ENCODE measurements at regions not wholly inside any gene's neighbourhood (a gene's known extent, or its start where the extent isn't known, plus 50 kb on each side); places are given as distances from the start of the nearest gene placed in this dataset.

GRCh38 chr6:40253420-40253819 is 319.2 kb upstream of the MOCS1 start:
- Histone ChIP-seq H3K27ac (ENCODE audit: low read depth, low read length) (no peak overlapping the region), H3K9me3 (ENCODE audit: control insufficient read depth in 3 of 3, low read length in 3 of 3) (no peaks in the 10 kb centered on the region), H3K36me3 (ENCODE audit: control insufficient read depth in 3 of 3, insufficient read depth in 3 of 3, low read length in 3 of 3) (no peaks in the 10 kb centered on the region), H3K4me3 (ENCODE audit: low read length in 3 of 3) (no peak overlapping the region), H3K27me3 (ENCODE audit: control insufficient read depth in 3 of 3, insufficient read depth in 3 of 3, low read length in 3 of 3) (peaks cover 0 to 4% (median 3%) of the 10 kb centered on the region in 3 donors), H3K4me1 (ENCODE audit: control insufficient read depth in 3 of 3, insufficient read depth in 3 of 3, low read length in 3 of 3) (no peaks in the 10 kb centered on the region), H3K9ac (ENCODE audit: low read depth in 1 of 3, low read length in 3 of 3) (no peak overlapping the region)

- Histone ChIP-seq H3K4me1 (ENCODE audit: control insufficient read depth in 3 of 3, insufficient read depth in 3 of 3, low read length in 3 of 3) (no peaks in the 10 kb centered on the region), H3K36me3 (ENCODE audit: control insufficient read depth in 3 of 3, insufficient read depth in 3 of 3, low read length in 3 of 3) (no peaks in the 10 kb centered on the region), H3K4me3 (ENCODE audit: low read length in 3 of 3) (no peak overlapping the region), H3K27me3 (ENCODE audit: control insufficient read depth in 3 of 3, insufficient read depth in 3 of 3, low read length in 3 of 3) (peaks cover 3 to 4% (median 4%) of the 10 kb centered on the region in 3 donors), H3K9ac (ENCODE audit: low read depth in 1 of 3, low read length in 3 of 3) (no peak overlapping the region), H3K9me3 (ENCODE audit: control insufficient read depth in 3 of 3, low read length in 3 of 3) (no peaks in the 10 kb centered on the region), H3K27ac (ENCODE audit: low read depth, low read length) (no peak overlapping the region)
Observed at GRCh38 chr6:40252531-40253258, 318.4 kb upstream of the MOCS1 start.

- H3K9me3 ChIP-seq (ENCODE audit: control insufficient read depth in 3 of 3, low read length in 3 of 3) = no peaks in the 10 kb centered on the region
- H3K27ac ChIP-seq (ENCODE audit: low read depth, low read length) = no peak overlapping the region
- H3K4me3 ChIP-seq (ENCODE audit: low read length in 3 of 3) = no peak overlapping the region
- no peaks in the 10 kb centered on the region for H3K4me1 ChIP-seq (ENCODE audit: control insufficient read depth in 3 of 3, insufficient read depth in 3 of 3, low read length in 3 of 3)
- peaks cover 4 to 5% (median 4%) of the 10 kb centered on the region in 3 donors for H3K27me3 ChIP-seq (ENCODE audit: control insufficient read depth in 3 of 3, insufficient read depth in 3 of 3, low read length in 3 of 3)
- H3K36me3 ChIP-seq (ENCODE audit: control insufficient read depth in 3 of 3, insufficient read depth in 3 of 3, low read length in 3 of 3) = no peaks in the 10 kb centered on the region
- no peak overlapping the region for H3K9ac ChIP-seq (ENCODE audit: low read depth in 1 of 3, low read length in 3 of 3)
Observed at GRCh38 chr6:40251637-40252300, 317.5 kb upstream of the MOCS1 start.

- no peak overlapping the region for H3K27ac ChIP-seq (ENCODE audit: low read depth, low read length)
- H3K9ac ChIP-seq (ENCODE audit: low read depth in 1 of 3, low read length in 3 of 3) = no peak overlapping the region
- no peaks in the 10 kb centered on the region for H3K36me3 ChIP-seq (ENCODE audit: control insufficient read depth in 3 of 3, insufficient read depth in 3 of 3, low read length in 3 of 3)
- H3K9me3 ChIP-seq (ENCODE audit: control insufficient read depth in 3 of 3, low read length in 3 of 3) = no peaks in the 10 kb centered on the region
- H3K27me3 ChIP-seq (ENCODE audit: control insufficient read depth in 3 of 3, insufficient read depth in 3 of 3, low read length in 3 of 3) = peaks cover 4 to 5% (median 4%) of the 10 kb centered on the region in 3 donors
- H3K4me3 ChIP-seq (ENCODE audit: low read length in 3 of 3) = no peak overlapping the region
- no peaks in the 10 kb centered on the region for H3K4me1 ChIP-seq (ENCODE audit: control insufficient read depth in 3 of 3, insufficient read depth in 3 of 3, low read length in 3 of 3)
Observed at GRCh38 chr6:40249935-40250334, 315.7 kb upstream of the MOCS1 start.

- H3K27ac ChIP-seq (ENCODE audit: low read depth, low read length) = no peak overlapping the region
- no peaks in the 10 kb centered on the region for H3K4me1 ChIP-seq (ENCODE audit: control insufficient read depth in 3 of 3, insufficient read depth in 3 of 3, low read length in 3 of 3)
- H3K27me3 ChIP-seq (ENCODE audit: control insufficient read depth in 3 of 3, insufficient read depth in 3 of 3, low read length in 3 of 3) = peaks cover 4 to 5% (median 4%) of the 10 kb centered on the region in 3 donors
- H3K4me3 ChIP-seq (ENCODE audit: low read length in 3 of 3) = no peak overlapping the region
- peaks cover 0 to 3% (median 0%) of the 10 kb centered on the region in 3 donors for H3K9me3 ChIP-seq (ENCODE audit: control insufficient read depth in 3 of 3, low read length in 3 of 3)
- H3K9ac ChIP-seq (ENCODE audit: low read depth in 1 of 3, low read length in 3 of 3) = no peak overlapping the region
- no peaks in the 10 kb centered on the region for H3K36me3 ChIP-seq (ENCODE audit: control insufficient read depth in 3 of 3, insufficient read depth in 3 of 3, low read length in 3 of 3)
Observed at GRCh38 chr6:40247516-40248115, 313.4 kb upstream of the MOCS1 start.

GRCh38 chr6:40244699-40245098 is 310.4 kb upstream of the MOCS1 start:
- no peak overlapping the region for H3K27ac ChIP-seq (ENCODE audit: low read depth, low read length)
- no peaks in the 10 kb centered on the region for H3K4me1 ChIP-seq (ENCODE audit: control insufficient read depth in 3 of 3, insufficient read depth in 3 of 3, low read length in 3 of 3)
- H3K27me3 ChIP-seq (ENCODE audit: control insufficient read depth in 3 of 3, insufficient read depth in 3 of 3, low read length in 3 of 3) = peaks cover 0 to 4% (median 2%) of the 10 kb centered on the region in 3 donors
- H3K9me3 ChIP-seq (ENCODE audit: control insufficient read depth in 3 of 3, low read length in 3 of 3) = peaks cover 0 to 3% (median 0%) of the 10 kb centered on the region in 3 donors
- no peak overlapping the region for H3K9ac ChIP-seq (ENCODE audit: low read depth in 1 of 3, low read length in 3 of 3)
- H3K36me3 ChIP-seq (ENCODE audit: control insufficient read depth in 3 of 3, insufficient read depth in 3 of 3, low read length in 3 of 3) = no peaks in the 10 kb centered on the region
- no peak overlapping the region for H3K4me3 ChIP-seq (ENCODE audit: low read length in 3 of 3)

GRCh38 chr6:40232698-40233097 is 298.4 kb upstream of the MOCS1 start:
- Histone ChIP-seq H3K9ac (ENCODE audit: low read depth in 1 of 3, low read length in 3 of 3) (no peak overlapping the region), H3K9me3 (ENCODE audit: control insufficient read depth in 3 of 3, low read length in 3 of 3) (no peaks in the 10 kb centered on the region), H3K4me1 (ENCODE audit: control insufficient read depth in 3 of 3, insufficient read depth in 3 of 3, low read length in 3 of 3) (no peaks in the 10 kb centered on the region), H3K27me3 (ENCODE audit: control insufficient read depth in 3 of 3, insufficient read depth in 3 of 3, low read length in 3 of 3) (peaks cover 0 to 17% (median 2%) of the 10 kb centered on the region in 3 donors), H3K36me3 (ENCODE audit: control insufficient read depth in 3 of 3, insufficient read depth in 3 of 3, low read length in 3 of 3) (no peaks in the 10 kb centered on the region), H3K4me3 (ENCODE audit: low read length in 3 of 3) (no peak overlapping the region), H3K27ac (ENCODE audit: low read depth, low read length) (no peak overlapping the region)

GRCh38 chr6:40227735-40228134 is 293.5 kb upstream of the MOCS1 start:
- no peaks in the 10 kb centered on the region for H3K4me1 ChIP-seq (ENCODE audit: control insufficient read depth in 3 of 3, insufficient read depth in 3 of 3, low read length in 3 of 3)
- no peaks in the 10 kb centered on the region for H3K36me3 ChIP-seq (ENCODE audit: control insufficient read depth in 3 of 3, insufficient read depth in 3 of 3, low read length in 3 of 3)
- H3K27ac ChIP-seq (ENCODE audit: low read depth, low read length) = no peak overlapping the region
- peaks cover 0 to 4% (median 2%) of the 10 kb centered on the region in 3 donors for H3K27me3 ChIP-seq (ENCODE audit: control insufficient read depth in 3 of 3, insufficient read depth in 3 of 3, low read length in 3 of 3)
- no peak overlapping the region for H3K9ac ChIP-seq (ENCODE audit: low read depth in 1 of 3, low read length in 3 of 3)
- H3K4me3 ChIP-seq (ENCODE audit: low read length in 3 of 3) = no peak overlapping the region
- no peaks in the 10 kb centered on the region for H3K9me3 ChIP-seq (ENCODE audit: control insufficient read depth in 3 of 3, low read length in 3 of 3)

GRCh38 chr6:40222354-40222753 is 288.1 kb upstream of the MOCS1 start:
- Histone ChIP-seq H3K9me3 (ENCODE audit: control insufficient read depth in 3 of 3, low read length in 3 of 3) (no peaks in the 10 kb centered on the region), H3K36me3 (ENCODE audit: control insufficient read depth in 3 of 3, insufficient read depth in 3 of 3, low read length in 3 of 3) (no peaks in the 10 kb centered on the region), H3K27ac (ENCODE audit: low read depth, low read length) (no peak overlapping the region)

GRCh38 chr6:40219799-40220198 is 285.5 kb upstream of the MOCS1 start:
- Histone ChIP-seq H3K4me3 (ENCODE audit: low read length in 3 of 3) (no peak overlapping the region), H3K27me3 (ENCODE audit: control insufficient read depth in 3 of 3, insufficient read depth in 3 of 3, low read length in 3 of 3) (peaks cover 0 to 7% (median 0%) of the 10 kb centered on the region in 3 donors), H3K4me1 (ENCODE audit: control insufficient read depth in 3 of 3, insufficient read depth in 3 of 3, low read length in 3 of 3) (no peaks in the 10 kb centered on the region), H3K36me3 (ENCODE audit: control insufficient read depth in 3 of 3, insufficient read depth in 3 of 3, low read length in 3 of 3) (no peaks in the 10 kb centered on the region), H3K27ac (ENCODE audit: low read depth, low read length) (no peak overlapping the region), H3K9ac (ENCODE audit: low read depth in 1 of 3, low read length in 3 of 3) (no peak overlapping the region), H3K9me3 (ENCODE audit: control insufficient read depth in 3 of 3, low read length in 3 of 3) (no peaks in the 10 kb centered on the region)

More at GRCh38 chr6:40222354-40222753, 288.1 kb upstream of the MOCS1 start:
- H3K4me1 ChIP-seq (ENCODE audit: control insufficient read depth in 3 of 3, insufficient read depth in 3 of 3, low read length in 3 of 3) = no peaks in the 10 kb centered on the region
- peaks cover 0 to 3% (median 0%) of the 10 kb centered on the region in 3 donors for H3K27me3 ChIP-seq (ENCODE audit: control insufficient read depth in 3 of 3, insufficient read depth in 3 of 3, low read length in 3 of 3)
- no peak overlapping the region for H3K9ac ChIP-seq (ENCODE audit: low read depth in 1 of 3, low read length in 3 of 3)
- H3K4me3 ChIP-seq (ENCODE audit: low read length in 3 of 3) = no peak overlapping the region

All from skeletal muscle tissue (tissue), 3 donors.